ENCODE measurements at regions not wholly inside any gene's neighbourhood (a gene's known extent, or its start where the extent isn't known, plus 50 kb on each side); places are given as distances from the start of the nearest gene placed in this dataset.

DNA sequence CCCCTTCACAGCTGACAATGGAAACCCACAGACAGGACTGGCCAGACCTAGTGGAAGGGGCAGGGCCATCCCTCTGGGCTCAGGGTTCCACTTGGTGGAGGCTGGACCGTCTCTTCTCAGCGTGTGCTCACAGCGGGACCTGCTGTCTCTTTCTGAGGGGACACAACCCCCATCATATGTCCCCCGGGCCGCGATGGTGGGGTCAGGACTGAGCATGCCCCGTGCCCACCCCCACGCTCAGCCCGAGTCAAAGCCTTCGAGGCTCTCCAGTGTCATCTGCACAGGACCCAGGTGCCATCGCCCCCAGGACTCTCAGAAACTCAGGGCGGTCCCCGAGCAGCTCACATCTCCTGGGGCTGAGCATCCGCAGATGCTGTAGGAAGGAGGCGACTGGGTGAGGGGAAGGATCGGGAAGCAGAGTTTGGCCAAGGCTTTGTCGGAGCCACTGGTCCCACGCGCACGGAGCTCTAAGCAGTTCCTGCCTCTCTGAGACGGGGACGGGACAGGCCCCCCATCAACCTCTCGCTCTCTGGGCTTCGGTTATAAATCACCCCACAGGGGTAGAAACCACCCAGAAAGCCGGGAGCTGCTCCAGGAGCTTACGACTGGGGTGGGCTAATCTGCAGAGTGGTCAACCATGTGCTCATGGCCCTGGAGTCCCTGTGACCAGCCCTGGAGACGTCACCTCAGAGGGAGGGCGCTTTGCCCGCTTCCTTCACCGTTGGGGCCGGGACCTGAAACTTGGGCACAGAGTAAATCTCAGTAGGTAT, 183.4 kb upstream of the SULF2 start:
- TF ChIP-seq, protein P1, sequence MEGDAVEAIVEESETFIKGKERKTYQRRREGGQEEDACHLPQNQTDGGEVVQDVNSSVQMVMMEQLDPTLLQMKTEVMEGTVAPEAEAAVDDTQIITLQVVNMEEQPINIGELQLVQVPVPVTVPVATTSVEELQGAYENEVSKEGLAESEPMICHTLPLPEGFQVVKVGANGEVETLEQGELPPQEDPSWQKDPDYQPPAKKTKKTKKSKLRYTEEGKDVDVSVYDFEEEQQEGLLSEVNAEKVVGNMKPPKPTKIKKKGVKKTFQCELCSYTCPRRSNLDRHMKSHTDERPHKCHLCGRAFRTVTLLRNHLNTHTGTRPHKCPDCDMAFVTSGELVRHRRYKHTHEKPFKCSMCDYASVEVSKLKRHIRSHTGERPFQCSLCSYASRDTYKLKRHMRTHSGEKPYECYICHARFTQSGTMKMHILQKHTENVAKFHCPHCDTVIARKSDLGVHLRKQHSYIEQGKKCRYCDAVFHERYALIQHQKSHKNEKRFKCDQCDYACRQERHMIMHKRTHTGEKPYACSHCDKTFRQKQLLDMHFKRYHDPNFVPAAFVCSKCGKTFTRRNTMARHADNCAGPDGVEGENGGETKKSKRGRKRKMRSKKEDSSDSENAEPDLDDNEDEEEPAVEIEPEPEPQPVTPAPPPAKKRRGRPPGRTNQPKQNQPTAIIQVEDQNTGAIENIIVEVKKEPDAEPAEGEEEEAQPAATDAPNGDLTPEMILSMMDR (IDR thresholded peaks at IDR 0.05; ENCODE audit: low read depth, low read length): no peak
- no peak for TF ChIP-seq EZH2phosphoT487 (IDR thresholded peaks at IDR 0.05; ENCODE audit: low read depth)
